ENCODE measurements at regions not wholly inside any gene's neighbourhood (a gene's known extent, or its start where the extent isn't known, plus 50 kb on each side); places are given as distances from the start of the nearest gene placed in this dataset.

GRCh38 chr16:82433042-82433441 lies 193.7 kb upstream of the CDH13 start (continued):
- TF ChIP-seq AFF4 (CRISPR knock-in tag; IDR thresholded peaks at IDR 0.05; ENCODE audit: borderline replicate concordance) = no peak
- TF ChIP-seq ZNF671 (CRISPR knock-in tag; IDR thresholded peaks at IDR 0.05) = no peak
- TF ChIP-seq ATF1 (CRISPR knock-in tag; IDR thresholded peaks at IDR 0.05) = no peak
- no peak for TF ChIP-seq TCF7 (CRISPR knock-in tag; IDR thresholded peaks at IDR 0.05; ENCODE audit: low read depth)
- no peak for TF ChIP-seq GTF2I (CRISPR knock-in tag; conservative IDR thresholded peaks at IDR 0.05)
- no peak for TF ChIP-seq IRF2 (CRISPR knock-in tag; IDR thresholded peaks at IDR 0.05; ENCODE audit: borderline replicate concordance, low read depth)

- no peak overlapping the region for H3K4me3 Mint-ChIP-seq
- no peak overlapping the region for H3K27ac Mint-ChIP-seq
- H3K36me3 Mint-ChIP-seq = no peaks in the 10 kb centered on the region
- H3K4me1 Mint-ChIP-seq = no peaks in the 10 kb centered on the region
- DNase-seq (ENCODE audit: low spot score) (no peak), ATAC-seq (no peak)
- no peaks in the 10 kb centered on the region for H3K27me3 Mint-ChIP-seq (ENCODE audit: low read depth)
- no peaks in the 10 kb centered on the region for H3K9me3 Mint-ChIP-seq
- ChIA-PET CTCF (interaction anchor here (0.9 kb wide), 1 partner anchor 24 kb away, joined by 3 read pairs; no protein-coding TSS in a partner anchor), POLR2A (interaction anchor here (0.7 kb wide), 1 partner anchor 222 kb away, joined by 4 read pairs; no protein-coding TSS in a partner anchor)
- no peak for TF ChIP-seq CTCF (IDR thresholded peaks at IDR 0.05)
- no peak for TF ChIP-seq ZNF423 (CRISPR knock-in tag; IDR thresholded peaks at IDR 0.05)
- no peak for TF ChIP-seq ZSCAN18 (CRISPR knock-in tag; IDR thresholded peaks at IDR 0.05)
- TF ChIP-seq ZNF232 (CRISPR knock-in tag; IDR thresholded peaks at IDR 0.05) = no peak
- no peak for TF ChIP-seq ZNF416 (CRISPR knock-in tag; IDR thresholded peaks at IDR 0.05)
- no peak for TF ChIP-seq ZMAT4 (CRISPR knock-in tag; IDR thresholded peaks at IDR 0.05)
- no peak for TF ChIP-seq ZNF512 (CRISPR knock-in tag; IDR thresholded peaks at IDR 0.05; ENCODE audit: borderline replicate concordance)
These were observed 194.5 kb upstream of the CDH13 start for GRCh38 chr16:82432261-82432660.

GRCh38 chr16:82425661-82426060 lies 201.1 kb upstream of the CDH13 start:
- ChIA-PET POLR2A (no interaction called here), CTCF (no interaction called here)
- no peak for DNase-seq (ENCODE audit: low spot score)
- Mint-ChIP-seq H3K4me3 (no peak overlapping the region), H3K36me3 (no peaks in the 10 kb centered on the region), H3K27ac (no peak overlapping the region), H3K4me1 (no peaks in the 10 kb centered on the region), H3K27me3 (ENCODE audit: low read depth) (no peaks in the 10 kb centered on the region; the same call in 1 of the 2 replicates), H3K9me3 (no peaks in the 10 kb centered on the region)
- ATAC-seq = no peak
- TF ChIP-seq ZNF263 (CRISPR knock-in tag; IDR thresholded peaks at IDR 0.05; ENCODE audit: low read depth) = no peak
- TF ChIP-seq ZNF532 (CRISPR knock-in tag; IDR thresholded peaks at IDR 0.05; ENCODE audit: borderline replicate concordance) = no peak
- no peak for TF ChIP-seq TEAD4 (CRISPR knock-in tag; IDR thresholded peaks at IDR 0.05)
